ENCODE measurements at regions not wholly inside any gene's neighbourhood (a gene's known extent, or its start where the extent isn't known, plus 50 kb on each side); places are given as distances from the start of the nearest gene placed in this dataset.

- no peak for DNase-seq (ENCODE audit: low spot score)
- intact Hi-C loops (cut with micrococcal nuclease), result no loop called here
- Mint-ChIP-seq H3K36me3 (ENCODE audit: low read depth) (no peaks in the 10 kb centered on the region), H3K4me1 (ENCODE audit: low read depth) (no peaks in the 10 kb centered on the region), H3K27me3 (ENCODE audit: insufficient read depth) (peaks cover 7% of the 10 kb centered on the region), H3K4me3 (no peak overlapping the region), H3K9me3 (no peaks in the 10 kb centered on the region), H3K27ac (no peak overlapping the region)
Measured at GRCh38 chr21:38151021-38151645, 105.7 kb upstream of the KCNJ15 start.

- Mint-ChIP-seq H3K27ac (no peak overlapping the region), H3K36me3 (ENCODE audit: low read depth) (no peaks in the 10 kb centered on the region), H3K4me1 (ENCODE audit: low read depth) (no peaks in the 10 kb centered on the region), H3K27me3 (ENCODE audit: insufficient read depth) (peaks cover 7% of the 10 kb centered on the region), H3K9me3 (no peaks in the 10 kb centered on the region), H3K4me3 (no peak overlapping the region)
- intact Hi-C loops (cut with micrococcal nuclease), result loop anchor here (5.0 kb wide), 1 partner anchor 61 kb away; no protein-coding TSS in a partner anchor
- DNase-seq (ENCODE audit: low spot score), result no peak
Measured at GRCh38 chr21:38156200-38156599, 100.6 kb upstream of the KCNJ15 start.

- no peaks in the 10 kb centered on the region for H3K36me3 Mint-ChIP-seq (ENCODE audit: low read depth)
- intact Hi-C loops (cut with micrococcal nuclease), result loop anchor here (1.0 to 5.0 kb wide), 3 partner anchors 58 to 197 kb away; no protein-coding TSS in a partner anchor
- peaks cover 10% of the 10 kb centered on the region for H3K27me3 Mint-ChIP-seq (ENCODE audit: insufficient read depth)
- H3K27ac Mint-ChIP-seq, result no peak overlapping the region
- no peaks in the 10 kb centered on the region for H3K4me1 Mint-ChIP-seq (ENCODE audit: low read depth)
- no peak overlapping the region for H3K4me3 Mint-ChIP-seq
- no peaks in the 10 kb centered on the region for H3K9me3 Mint-ChIP-seq
- DNase-seq (ENCODE audit: low spot score), result peak; percentile 25
Measured at GRCh38 chr21:38159355-38159754, 97.4 kb upstream of the KCNJ15 start.

GRCh38 chr21:38165466-38166172, 91.2 kb upstream of the KCNJ15 start:
- intact Hi-C loops (cut with micrococcal nuclease), result no loop called here
- H3K27me3 Mint-ChIP-seq (ENCODE audit: insufficient read depth), result peaks cover 3% of the 10 kb centered on the region

GRCh38 chr21:38166173-38166535, 90.6 kb upstream of the KCNJ15 start:
- H3K27me3 Mint-ChIP-seq (ENCODE audit: insufficient read depth), result peaks cover 3% of the 10 kb centered on the region
- no peak overlapping the region for H3K27ac Mint-ChIP-seq
- H3K9me3 Mint-ChIP-seq, result no peaks in the 10 kb centered on the region
- H3K4me1 Mint-ChIP-seq (ENCODE audit: low read depth), result no peaks in the 10 kb centered on the region
- H3K4me3 Mint-ChIP-seq, result no peak overlapping the region
- H3K36me3 Mint-ChIP-seq (ENCODE audit: low read depth), result no peaks in the 10 kb centered on the region
- DNase-seq (ENCODE audit: low spot score), result no peak
- intact Hi-C loops (cut with micrococcal nuclease), result no loop called here

More at GRCh38 chr21:38165466-38166172, 91.2 kb upstream of the KCNJ15 start:
- Mint-ChIP-seq H3K36me3 (ENCODE audit: low read depth) (no peaks in the 10 kb centered on the region), H3K4me3 (no peak overlapping the region), H3K9me3 (no peaks in the 10 kb centered on the region), H3K4me1 (ENCODE audit: low read depth) (no peaks in the 10 kb centered on the region), H3K27ac (no peak overlapping the region)
- no peak for DNase-seq (ENCODE audit: low spot score)

GRCh38 chr21:38167345-38167744, 89.4 kb upstream of the KCNJ15 start:
- no peak overlapping the region for H3K27ac Mint-ChIP-seq
- H3K4me3 Mint-ChIP-seq, result no peak overlapping the region
- H3K9me3 Mint-ChIP-seq, result no peaks in the 10 kb centered on the region
- no peak for DNase-seq (ENCODE audit: low spot score)
- intact Hi-C loops (cut with micrococcal nuclease), result no loop called here
- H3K4me1 Mint-ChIP-seq (ENCODE audit: low read depth), result no peaks in the 10 kb centered on the region
- H3K36me3 Mint-ChIP-seq (ENCODE audit: low read depth), result no peaks in the 10 kb centered on the region
- no peaks in the 10 kb centered on the region for H3K27me3 Mint-ChIP-seq (ENCODE audit: insufficient read depth)

GRCh38 chr21:38170283-38170682, 86.5 kb upstream of the KCNJ15 start:
- no peak for DNase-seq (ENCODE audit: low spot score)
- intact Hi-C loops (cut with micrococcal nuclease), result loop anchor here (1.0 to 5.0 kb wide), 3 partner anchors 47 to 186 kb away; no protein-coding TSS in a partner anchor
- Mint-ChIP-seq H3K27me3 (ENCODE audit: insufficient read depth) (no peaks in the 10 kb centered on the region), H3K4me3 (no peak overlapping the region), H3K4me1 (ENCODE audit: low read depth) (no peaks in the 10 kb centered on the region), H3K9me3 (no peaks in the 10 kb centered on the region), H3K36me3 (ENCODE audit: low read depth) (no peaks in the 10 kb centered on the region), H3K27ac (no peak overlapping the region)

- Mint-ChIP-seq H3K4me3 (no peak overlapping the region), H3K36me3 (ENCODE audit: low read depth) (no peaks in the 10 kb centered on the region), H3K9me3 (no peaks in the 10 kb centered on the region), H3K27ac (no peak overlapping the region), H3K27me3 (ENCODE audit: insufficient read depth) (no peaks in the 10 kb centered on the region), H3K4me1 (ENCODE audit: low read depth) (no peaks in the 10 kb centered on the region)
- intact Hi-C loops (cut with micrococcal nuclease), result loop anchor here (1.0 to 5.0 kb wide), 3 partner anchors 46 to 185 kb away; no protein-coding TSS in a partner anchor
- no peak for DNase-seq (ENCODE audit: low spot score)
Measured at GRCh38 chr21:38170704-38171682, 85.8 kb upstream of the KCNJ15 start.

GRCh38 chr21:38171723-38172344, 85.0 kb upstream of the KCNJ15 start:
- no peaks in the 10 kb centered on the region for H3K36me3 Mint-ChIP-seq (ENCODE audit: low read depth)
- no peaks in the 10 kb centered on the region for H3K9me3 Mint-ChIP-seq
- H3K27me3 Mint-ChIP-seq (ENCODE audit: insufficient read depth), result no peaks in the 10 kb centered on the region
- intact Hi-C loops (cut with micrococcal nuclease), result loop anchor here (5.0 kb wide), 1 partner anchor 45 kb away; no protein-coding TSS in a partner anchor
- H3K27ac Mint-ChIP-seq, result no peak overlapping the region
- no peaks in the 10 kb centered on the region for H3K4me1 Mint-ChIP-seq (ENCODE audit: low read depth)
- H3K4me3 Mint-ChIP-seq, result no peak overlapping the region
- no peak for DNase-seq (ENCODE audit: low spot score)

- H3K9me3 Mint-ChIP-seq, result no peaks in the 10 kb centered on the region
- intact Hi-C loops (cut with micrococcal nuclease), result loop anchor here (5.0 kb wide), 1 partner anchor 44 kb away; no protein-coding TSS in a partner anchor
- H3K36me3 Mint-ChIP-seq (ENCODE audit: low read depth), result no peaks in the 10 kb centered on the region
- no peaks in the 10 kb centered on the region for H3K27me3 Mint-ChIP-seq (ENCODE audit: insufficient read depth)
- no peak overlapping the region for H3K4me3 Mint-ChIP-seq
- H3K4me1 Mint-ChIP-seq (ENCODE audit: low read depth), result no peaks in the 10 kb centered on the region
- no peak for DNase-seq (ENCODE audit: low spot score)
- H3K27ac Mint-ChIP-seq, result no peak overlapping the region
Measured at GRCh38 chr21:38173276-38174035, 83.3 kb upstream of the KCNJ15 start.

GRCh38 chr21:38175306-38175705, 81.5 kb upstream of the KCNJ15 start:
- no peak overlapping the region for H3K4me3 Mint-ChIP-seq
- H3K9me3 Mint-ChIP-seq, result no peaks in the 10 kb centered on the region
- H3K36me3 Mint-ChIP-seq (ENCODE audit: low read depth), result no peaks in the 10 kb centered on the region

More at GRCh38 chr21:38175306-38175705, 81.5 kb upstream of the KCNJ15 start:
- Mint-ChIP-seq H3K27me3 (ENCODE audit: insufficient read depth) (no peaks in the 10 kb centered on the region), H3K4me1 (ENCODE audit: low read depth) (no peaks in the 10 kb centered on the region), H3K27ac (no peak overlapping the region)
- intact Hi-C loops (cut with micrococcal nuclease), result no loop called here
- DNase-seq (ENCODE audit: low spot score), result no peak

Measured in activated T-helper 1 cell treated with anti-CD3 and anti-CD28 coated beads, Interleukin-12 subunit alpha, Interleukin-12 subunit beta, Interleukin-2, Interleukin-4 antibody, amounts not matched to agents 30 ng/mL and 10 ng/mL and 1 ng/mL, durations not matched to agents 14 hours and 24 hours and 36 hours (primary cell).